A673 (cell line): ENCODE measurements at regions not wholly inside any gene's neighbourhood (a gene's known extent, or its start where the extent isn't known, plus 50 kb on each side); places are given as distances from the start of the nearest gene placed in this dataset.

Source experiments
- EZH2 ChIP-seq: fragments of 200-600 bp; sonication (generic); IDR thresholded peaks from 2 replicates; pipeline ENCODE4 v1.6.1; 2017; ENCODE audit warnings: borderline replicate concordance, low read depth, mild to moderate bottlenecking, mixed read lengths, antibody characterized with exemption, low read length; ENCODE audit not compliant: poor library complexity, severe bottlenecking
- TF ChIP-seq, protein P1 (sequence below): fragments of 300-800, 200-600 bp; sonication (generic); conservative IDR thresholded peaks from 2 replicates; pipeline ENCODE4 v1.5.1; 2017; ENCODE audit warnings: low read depth, mild to moderate bottlenecking, antibody characterized with exemption, low read length, moderate library complexity, mixed read lengths

DNA sequence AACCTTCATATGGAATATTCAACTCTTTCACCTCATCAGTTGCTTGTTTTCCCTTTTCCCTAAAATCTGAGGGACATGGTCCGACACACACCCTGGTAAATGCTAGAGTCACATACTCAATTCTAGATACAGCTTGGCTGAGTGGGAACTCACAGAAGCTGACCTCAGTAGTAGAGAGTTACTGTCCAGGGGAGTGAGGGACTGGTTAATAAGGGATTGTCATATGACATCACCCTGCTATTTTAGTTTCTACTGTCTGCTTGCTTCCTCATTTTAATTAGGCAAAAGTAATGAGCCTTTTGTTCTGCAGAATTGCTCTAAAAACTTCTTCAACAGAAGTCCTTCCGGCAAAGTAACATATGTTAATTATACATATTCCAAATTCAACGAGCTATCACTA lies 244.5 kb downstream of the ZIC4 start:
- TF ChIP-seq, protein P1, sequence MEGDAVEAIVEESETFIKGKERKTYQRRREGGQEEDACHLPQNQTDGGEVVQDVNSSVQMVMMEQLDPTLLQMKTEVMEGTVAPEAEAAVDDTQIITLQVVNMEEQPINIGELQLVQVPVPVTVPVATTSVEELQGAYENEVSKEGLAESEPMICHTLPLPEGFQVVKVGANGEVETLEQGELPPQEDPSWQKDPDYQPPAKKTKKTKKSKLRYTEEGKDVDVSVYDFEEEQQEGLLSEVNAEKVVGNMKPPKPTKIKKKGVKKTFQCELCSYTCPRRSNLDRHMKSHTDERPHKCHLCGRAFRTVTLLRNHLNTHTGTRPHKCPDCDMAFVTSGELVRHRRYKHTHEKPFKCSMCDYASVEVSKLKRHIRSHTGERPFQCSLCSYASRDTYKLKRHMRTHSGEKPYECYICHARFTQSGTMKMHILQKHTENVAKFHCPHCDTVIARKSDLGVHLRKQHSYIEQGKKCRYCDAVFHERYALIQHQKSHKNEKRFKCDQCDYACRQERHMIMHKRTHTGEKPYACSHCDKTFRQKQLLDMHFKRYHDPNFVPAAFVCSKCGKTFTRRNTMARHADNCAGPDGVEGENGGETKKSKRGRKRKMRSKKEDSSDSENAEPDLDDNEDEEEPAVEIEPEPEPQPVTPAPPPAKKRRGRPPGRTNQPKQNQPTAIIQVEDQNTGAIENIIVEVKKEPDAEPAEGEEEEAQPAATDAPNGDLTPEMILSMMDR = no peak
- TF ChIP-seq EZH2 = no peak
